GM12873 (cell line): ENCODE measurements at regions not wholly inside any gene's neighbourhood (a gene's known extent, or its start where the extent isn't known, plus 50 kb on each side); places are given as distances from the start of the nearest gene placed in this dataset.

Experiments
- TF ChIP-seq, protein P1 (sequence below): IDR thresholded peaks from 2 replicates; pipeline ENCODE4 v1.5.1; 2012; ENCODE audit warnings: low read depth, mild to moderate bottlenecking, moderate library complexity, low read length, control low read depth; ENCODE audit not compliant: insufficient read depth; ENCODE audit errors: missing control alignments

DNA sequence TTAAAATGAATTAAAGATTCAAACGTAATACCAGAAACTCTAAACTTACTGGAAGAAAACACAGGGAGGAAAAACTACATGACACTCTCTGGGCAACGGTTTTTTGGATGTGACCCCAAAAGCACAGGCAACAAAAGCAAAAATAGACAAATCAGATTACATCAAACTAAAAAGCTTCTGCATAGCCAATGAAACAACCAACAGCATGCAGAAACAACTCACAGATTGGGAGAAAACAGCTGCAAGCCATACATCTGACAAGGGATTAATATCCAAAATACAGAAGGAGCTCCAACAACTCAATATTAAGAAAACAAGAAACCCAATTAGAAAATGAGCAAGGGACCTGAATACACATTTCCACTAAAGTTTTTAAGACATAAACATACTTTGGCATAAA is 69.2 kb upstream of the ALOX12 start:
- TF ChIP-seq, protein P1, sequence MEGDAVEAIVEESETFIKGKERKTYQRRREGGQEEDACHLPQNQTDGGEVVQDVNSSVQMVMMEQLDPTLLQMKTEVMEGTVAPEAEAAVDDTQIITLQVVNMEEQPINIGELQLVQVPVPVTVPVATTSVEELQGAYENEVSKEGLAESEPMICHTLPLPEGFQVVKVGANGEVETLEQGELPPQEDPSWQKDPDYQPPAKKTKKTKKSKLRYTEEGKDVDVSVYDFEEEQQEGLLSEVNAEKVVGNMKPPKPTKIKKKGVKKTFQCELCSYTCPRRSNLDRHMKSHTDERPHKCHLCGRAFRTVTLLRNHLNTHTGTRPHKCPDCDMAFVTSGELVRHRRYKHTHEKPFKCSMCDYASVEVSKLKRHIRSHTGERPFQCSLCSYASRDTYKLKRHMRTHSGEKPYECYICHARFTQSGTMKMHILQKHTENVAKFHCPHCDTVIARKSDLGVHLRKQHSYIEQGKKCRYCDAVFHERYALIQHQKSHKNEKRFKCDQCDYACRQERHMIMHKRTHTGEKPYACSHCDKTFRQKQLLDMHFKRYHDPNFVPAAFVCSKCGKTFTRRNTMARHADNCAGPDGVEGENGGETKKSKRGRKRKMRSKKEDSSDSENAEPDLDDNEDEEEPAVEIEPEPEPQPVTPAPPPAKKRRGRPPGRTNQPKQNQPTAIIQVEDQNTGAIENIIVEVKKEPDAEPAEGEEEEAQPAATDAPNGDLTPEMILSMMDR: no peak

DNA sequence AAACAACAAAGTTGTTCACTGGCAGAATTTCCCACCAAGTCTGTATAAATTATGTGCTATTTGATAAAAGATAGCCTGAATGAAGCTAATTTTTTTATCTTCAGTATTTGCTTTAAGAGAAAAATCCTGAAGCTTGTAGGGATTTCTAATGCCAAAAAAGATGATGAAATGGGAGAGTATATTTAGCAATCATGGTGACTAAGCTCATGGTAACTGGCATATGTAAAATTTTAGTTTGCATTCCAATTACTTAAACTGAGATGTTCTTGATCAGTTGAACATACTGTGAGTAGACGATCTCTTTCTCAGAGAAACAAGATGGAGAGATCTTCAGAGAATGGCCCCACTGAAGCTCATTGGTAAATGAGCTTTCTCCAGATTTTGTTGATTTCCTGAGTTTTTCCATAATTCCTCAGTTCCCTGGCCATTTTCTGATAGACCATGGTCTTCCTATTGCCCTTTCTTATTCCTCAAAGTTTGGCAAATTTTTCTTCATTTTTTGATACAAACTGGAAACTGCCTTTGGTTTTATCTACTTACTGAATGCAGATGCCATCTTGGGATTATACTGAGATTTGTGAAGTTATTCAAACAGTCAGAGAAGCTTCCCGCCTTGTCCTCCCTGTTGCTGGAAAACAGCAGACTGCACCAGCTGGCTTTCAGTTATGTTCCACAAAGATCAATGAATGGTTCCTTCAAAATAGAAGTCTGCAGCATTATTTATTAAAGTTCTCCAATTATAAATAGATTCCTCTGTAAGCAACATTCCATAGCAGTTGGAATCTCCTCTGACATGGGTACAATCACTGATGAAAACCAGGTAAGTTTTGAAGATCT is 68.3 kb upstream of the ALOX12 start:
- TF ChIP-seq, protein P1: no peak

DNA sequence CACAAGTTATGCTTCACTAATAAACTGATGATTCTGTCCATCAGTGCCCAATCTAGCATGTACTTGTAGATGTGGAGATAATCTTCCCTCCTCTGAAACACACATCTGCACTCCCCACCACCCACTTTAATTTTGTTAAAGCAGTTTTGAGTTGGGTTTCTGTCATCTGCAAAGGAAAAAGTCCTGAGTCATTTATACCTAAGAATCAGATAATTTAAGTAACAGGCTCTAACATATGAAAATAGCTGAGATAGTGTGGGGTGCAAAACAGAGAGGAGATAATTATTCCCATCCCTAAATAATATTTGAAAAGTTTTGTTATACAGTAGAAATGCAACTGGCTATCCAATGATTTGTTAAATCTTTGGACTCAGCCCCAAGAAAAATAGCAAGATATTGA is 67.7 kb upstream of the ALOX12 start:
- TF ChIP-seq, protein P1: no peak

DNA sequence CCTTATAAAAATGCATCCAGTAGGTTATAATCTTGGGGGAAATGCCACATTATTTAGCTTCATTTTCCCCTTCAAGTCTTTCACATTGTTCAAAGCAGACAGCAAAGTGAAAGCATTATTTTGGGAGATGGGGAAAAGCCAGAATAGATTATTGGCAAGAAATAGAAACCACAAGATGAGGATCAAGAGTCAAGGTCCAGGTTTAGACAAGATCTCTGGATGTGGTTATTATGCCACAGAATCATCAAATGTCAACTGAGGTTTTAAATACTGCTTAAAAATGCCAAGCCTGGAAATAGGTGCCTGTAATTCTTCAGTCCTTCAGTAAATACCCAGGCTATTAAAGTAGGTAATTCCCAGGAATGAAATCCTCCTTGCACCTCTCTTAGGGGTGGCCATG is 65.1 kb upstream of the ALOX12 start:
- TF ChIP-seq, protein P1: no peak

DNA sequence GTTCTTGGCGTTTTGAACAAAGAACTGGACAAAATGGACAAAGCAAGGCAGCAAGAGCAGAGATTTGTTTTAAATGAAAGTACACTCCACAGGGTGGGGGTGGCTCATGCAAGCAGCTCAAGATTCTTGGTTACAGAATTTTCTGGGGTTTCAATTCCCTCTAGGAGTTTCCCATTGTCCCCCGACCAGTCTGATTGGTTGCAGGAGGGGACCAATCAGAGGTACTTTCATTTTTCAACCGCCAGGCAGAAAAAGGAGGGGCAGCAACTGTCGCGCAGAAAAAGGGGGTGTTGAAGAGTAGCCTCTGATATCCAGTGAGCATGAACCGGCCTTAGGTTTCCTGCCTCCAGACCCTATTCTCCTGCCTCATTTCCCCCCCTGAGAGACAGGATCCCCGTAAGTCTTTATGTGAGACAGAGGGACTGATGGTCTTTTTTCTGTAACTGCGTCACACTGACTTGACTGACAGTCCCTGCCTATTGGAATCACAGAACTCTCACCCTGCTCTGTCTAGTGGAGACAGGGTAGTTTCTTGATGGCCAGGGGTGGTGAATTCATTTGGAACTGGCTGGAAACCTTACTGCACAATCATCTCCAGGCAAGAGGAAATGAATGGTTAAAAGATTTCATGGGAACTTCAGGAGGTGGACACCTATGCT is 59.4 kb upstream of the ALOX12 start:
- TF ChIP-seq, protein P1: no peak

DNA sequence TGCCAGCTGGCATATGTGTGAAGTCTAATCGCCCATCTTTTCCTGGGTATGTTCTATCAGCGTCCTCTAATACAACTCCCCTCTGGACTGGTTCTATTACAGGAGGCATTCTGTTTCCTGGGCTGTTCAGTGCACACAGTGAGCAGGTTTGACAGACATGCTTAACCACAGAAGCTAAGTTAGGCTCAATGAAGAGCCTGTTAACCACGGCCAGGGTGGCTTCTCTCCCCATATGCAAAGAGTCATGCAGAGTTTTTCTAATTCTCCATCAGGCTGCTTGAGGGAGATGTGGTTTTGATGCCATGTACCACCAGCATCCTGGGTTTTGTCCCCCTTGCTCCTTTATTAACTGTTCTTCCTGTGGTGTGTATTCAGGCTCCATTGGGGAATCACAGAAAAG is 57.2 kb upstream of the ALOX12 start:
- TF ChIP-seq, protein P1: no peak

DNA sequence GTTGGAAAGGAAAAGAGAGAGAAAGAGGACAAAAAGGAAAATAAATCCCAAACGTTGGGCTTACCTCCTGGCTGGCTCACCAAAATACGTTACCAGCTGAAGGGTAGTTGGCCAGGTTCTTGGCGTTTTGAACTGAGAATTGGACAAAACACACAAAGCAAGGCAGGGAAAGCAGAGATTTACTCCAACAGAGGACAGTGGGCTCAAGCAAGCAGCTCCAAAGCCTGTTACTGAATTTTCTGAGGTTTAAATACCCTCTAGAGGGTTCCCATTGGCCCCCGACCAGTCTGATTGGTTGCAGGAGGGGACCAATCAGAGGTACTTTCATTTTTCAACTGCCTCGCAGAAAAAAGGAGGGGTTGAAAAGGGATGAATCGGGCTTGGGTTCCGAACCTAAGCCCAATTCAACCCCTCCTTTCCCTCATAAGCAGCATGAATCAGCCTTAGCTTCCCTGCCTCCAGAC is 55.6 kb upstream of the ALOX12 start:
- TF ChIP-seq, protein P1: no peak
